HG02943 (cell line): ENCODE measurements at regions not wholly inside any gene's neighbourhood (a gene's known extent, or its start where the extent isn't known, plus 50 kb on each side); places are given as distances from the start of the nearest gene placed in this dataset.
"Not testable (repeated sequence)": the region's sequence is repeated elsewhere in the genome, so short reads cannot be mapped to it uniquely, and the experiment has no call there.

ENCODE experiments used
- ATAC-seq: cut with Tn5 transposase; IDR thresholded peaks from one replicate; pipeline ENCODE4 v1.9.1; 2021; ENCODE audit warnings: mild to moderate bottlenecking, low read depth, moderate library complexity; ENCODE audit not compliant: unreplicated experiment

DNA sequence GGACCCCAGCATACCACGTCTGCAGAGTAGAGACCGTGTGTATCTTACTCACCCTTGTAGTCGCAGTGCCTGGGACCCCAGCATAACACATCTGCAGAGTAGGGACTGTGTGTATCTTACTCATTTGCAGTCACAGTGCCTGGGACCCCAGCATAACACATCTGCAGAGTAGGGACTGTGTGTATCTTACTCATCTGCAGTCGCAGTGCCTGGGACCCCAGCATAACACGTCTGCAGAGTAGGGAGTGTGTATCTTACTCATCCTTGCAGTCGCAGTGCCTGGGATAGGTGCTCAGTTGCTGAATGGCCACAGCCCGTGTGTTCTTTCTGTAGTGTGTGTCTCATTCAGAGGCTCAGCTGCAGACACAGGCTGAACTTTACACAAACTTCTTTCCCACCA is 71.4 kb upstream of the FRG1 start:
- no peak for ATAC-seq

DNA sequence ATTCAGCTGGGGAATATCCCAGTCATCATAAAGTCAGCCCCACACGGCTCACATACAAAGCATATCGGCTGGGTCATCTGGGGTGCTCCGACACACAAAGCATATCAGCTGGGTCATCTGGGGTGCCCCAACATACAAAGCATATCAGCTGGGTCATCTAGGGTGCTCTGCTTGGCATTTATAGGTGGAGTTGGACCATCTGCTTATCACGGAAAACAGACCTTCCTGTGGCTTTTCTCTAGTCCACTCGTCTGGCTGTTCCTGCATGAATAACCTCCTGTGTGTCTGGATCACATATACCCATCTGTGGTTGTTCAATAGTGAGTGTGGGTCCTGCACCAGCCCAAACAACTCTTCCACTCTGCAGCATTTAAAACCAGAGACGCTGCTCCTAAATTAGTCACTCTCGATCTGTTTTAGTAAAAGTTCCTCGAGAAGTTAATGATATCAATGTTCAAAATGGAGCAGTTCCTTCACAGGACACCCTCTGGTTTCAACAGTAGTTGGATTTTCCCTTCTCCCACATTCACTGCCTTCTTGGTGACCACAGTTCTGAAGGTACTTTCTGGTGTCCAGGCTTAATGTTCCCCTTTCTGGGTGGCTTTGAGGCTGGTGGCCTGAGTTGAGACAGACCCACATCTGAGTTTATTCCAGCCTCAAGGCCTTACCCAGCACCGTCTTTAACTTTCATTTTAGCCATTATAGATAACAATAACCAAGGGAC is 70.0 kb upstream of the FRG1 start:
- no peak for ATAC-seq

DNA sequence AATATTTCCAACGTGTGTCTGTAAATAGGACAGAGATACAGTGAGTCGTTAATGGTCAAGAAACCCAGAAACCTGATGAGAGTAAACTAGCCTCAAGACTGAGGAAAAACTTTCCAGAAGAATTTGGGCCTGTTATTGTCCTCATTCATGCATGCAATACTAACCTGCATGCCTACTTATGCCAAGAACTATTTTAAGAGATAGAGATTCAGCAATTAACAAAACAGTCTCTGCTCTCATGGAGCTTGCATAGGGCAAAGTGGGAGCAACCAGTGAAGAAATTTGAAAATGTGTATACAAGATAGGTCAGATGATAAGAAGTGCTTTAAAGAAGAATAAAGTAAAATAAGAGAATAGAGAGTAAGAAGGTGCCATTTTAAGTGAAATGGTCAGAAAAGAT is 66.1 kb upstream of the FRG1 start:
- ATAC-seq = no peak

DNA sequence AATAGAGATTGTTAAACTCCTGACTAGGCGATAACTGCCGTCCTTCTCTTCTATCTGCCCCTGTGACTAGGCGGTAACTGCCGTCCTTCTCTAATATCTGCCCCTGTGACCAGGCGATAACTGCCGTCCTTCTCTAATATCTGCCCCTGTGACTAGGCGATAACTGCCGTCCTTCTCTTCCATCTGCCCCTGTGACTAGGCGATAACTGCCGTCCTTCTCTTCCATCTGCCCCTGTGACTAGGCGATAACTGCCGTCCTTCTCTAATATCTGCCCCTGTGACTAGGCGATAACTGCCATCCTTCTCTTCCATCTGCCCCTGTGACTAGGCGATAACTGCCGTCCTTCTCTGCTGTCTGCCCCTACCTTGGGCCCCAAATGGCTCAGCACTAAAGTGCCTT is 59.5 kb upstream of the FRG1 start:
- ATAC-seq = not testable (repeated sequence)

DNA sequence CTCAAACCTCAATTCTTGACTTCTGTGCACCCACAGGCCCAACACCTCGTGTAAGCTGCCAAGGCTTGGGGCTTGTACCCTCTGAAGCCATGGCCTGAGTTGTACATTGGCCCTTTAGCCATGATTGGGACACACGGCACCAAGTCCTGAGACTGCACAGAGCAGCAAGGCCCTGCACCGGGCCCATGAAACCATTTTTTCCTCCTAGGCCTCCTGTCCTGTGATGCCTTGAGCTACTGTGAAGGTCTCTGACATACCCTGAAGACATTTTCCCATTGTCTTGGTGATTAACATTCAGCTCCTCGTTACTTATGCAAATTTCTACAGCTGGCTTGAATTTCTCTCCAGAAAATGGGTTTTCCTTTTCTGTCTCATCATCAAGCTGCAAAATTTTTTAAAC is 52.3 kb upstream of the FRG1 start:
- ATAC-seq = not testable (repeated sequence)
